ENCODE measurements at regions not wholly inside any gene's neighbourhood (a gene's known extent, or its start where the extent isn't known, plus 50 kb on each side); places are given as distances from the start of the nearest gene placed in this dataset.

DNA sequence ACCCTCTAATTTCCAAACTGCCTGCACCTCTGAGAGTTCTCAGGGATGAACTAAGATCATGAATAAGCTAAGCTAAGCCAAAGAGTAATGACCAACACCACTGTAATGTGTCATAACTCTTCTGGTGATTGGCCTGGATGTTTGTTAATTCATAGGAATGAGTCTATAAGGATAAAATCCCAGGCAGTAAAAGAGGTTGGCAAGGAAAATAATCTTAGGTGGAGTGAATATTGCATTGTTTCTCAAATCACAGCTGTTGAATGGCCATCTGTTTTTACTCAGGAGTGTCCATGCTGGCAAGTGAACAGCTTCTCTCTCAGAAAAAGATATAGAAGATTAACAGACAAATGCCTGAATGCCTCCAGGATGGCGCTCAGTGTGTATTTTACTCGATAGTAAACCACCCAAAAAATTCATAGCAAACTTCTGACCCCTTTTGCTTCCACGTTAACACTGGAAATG is 60.8 kb upstream of the GLS start:
- no peak for DNase-seq (ENCODE audit: low read depth in 1 of 2, low spot score in 1 of 2)
- Histone ChIP-seq H3K27me3 (ENCODE audit: insufficient read depth, poor library complexity, severe bottlenecking) (no peaks in the 10 kb centered on the region), H3K4me3 (replicated peaks; ENCODE audit: insufficient read depth, low read length) (no peak overlapping the region), H3K27ac (replicated peaks) (no peak overlapping the region)
- TF ChIP-seq SPI1 (IDR thresholded peaks at IDR 0.05; ENCODE audit: borderline replicate concordance, low read depth) = no peak
- TF ChIP-seq, protein P1, sequence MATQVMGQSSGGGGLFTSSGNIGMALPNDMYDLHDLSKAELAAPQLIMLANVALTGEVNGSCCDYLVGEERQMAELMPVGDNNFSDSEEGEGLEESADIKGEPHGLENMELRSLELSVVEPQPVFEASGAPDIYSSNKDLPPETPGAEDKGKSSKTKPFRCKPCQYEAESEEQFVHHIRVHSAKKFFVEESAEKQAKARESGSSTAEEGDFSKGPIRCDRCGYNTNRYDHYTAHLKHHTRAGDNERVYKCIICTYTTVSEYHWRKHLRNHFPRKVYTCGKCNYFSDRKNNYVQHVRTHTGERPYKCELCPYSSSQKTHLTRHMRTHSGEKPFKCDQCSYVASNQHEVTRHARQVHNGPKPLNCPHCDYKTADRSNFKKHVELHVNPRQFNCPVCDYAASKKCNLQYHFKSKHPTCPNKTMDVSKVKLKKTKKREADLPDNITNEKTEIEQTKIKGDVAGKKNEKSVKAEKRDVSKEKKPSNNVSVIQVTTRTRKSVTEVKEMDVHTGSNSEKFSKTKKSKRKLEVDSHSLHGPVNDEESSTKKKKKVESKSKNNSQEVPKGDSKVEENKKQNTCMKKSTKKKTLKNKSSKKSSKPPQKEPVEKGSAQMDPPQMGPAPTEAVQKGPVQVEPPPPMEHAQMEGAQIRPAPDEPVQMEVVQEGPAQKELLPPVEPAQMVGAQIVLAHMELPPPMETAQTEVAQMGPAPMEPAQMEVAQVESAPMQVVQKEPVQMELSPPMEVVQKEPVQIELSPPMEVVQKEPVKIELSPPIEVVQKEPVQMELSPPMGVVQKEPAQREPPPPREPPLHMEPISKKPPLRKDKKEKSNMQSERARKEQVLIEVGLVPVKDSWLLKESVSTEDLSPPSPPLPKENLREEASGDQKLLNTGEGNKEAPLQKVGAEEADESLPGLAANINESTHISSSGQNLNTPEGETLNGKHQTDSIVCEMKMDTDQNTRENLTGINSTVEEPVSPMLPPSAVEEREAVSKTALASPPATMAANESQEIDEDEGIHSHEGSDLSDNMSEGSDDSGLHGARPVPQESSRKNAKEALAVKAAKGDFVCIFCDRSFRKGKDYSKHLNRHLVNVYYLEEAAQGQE (IDR thresholded peaks at IDR 0.05; ENCODE audit: insufficient replicate concordance, low read depth) = no peak
- TF ChIP-seq, protein P2, sequence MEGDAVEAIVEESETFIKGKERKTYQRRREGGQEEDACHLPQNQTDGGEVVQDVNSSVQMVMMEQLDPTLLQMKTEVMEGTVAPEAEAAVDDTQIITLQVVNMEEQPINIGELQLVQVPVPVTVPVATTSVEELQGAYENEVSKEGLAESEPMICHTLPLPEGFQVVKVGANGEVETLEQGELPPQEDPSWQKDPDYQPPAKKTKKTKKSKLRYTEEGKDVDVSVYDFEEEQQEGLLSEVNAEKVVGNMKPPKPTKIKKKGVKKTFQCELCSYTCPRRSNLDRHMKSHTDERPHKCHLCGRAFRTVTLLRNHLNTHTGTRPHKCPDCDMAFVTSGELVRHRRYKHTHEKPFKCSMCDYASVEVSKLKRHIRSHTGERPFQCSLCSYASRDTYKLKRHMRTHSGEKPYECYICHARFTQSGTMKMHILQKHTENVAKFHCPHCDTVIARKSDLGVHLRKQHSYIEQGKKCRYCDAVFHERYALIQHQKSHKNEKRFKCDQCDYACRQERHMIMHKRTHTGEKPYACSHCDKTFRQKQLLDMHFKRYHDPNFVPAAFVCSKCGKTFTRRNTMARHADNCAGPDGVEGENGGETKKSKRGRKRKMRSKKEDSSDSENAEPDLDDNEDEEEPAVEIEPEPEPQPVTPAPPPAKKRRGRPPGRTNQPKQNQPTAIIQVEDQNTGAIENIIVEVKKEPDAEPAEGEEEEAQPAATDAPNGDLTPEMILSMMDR (IDR thresholded peaks at IDR 0.05; ENCODE audit: insufficient read depth, low read length) = no peak
- no peak for TF ChIP-seq POLR2AphosphoS5 (IDR thresholded peaks at IDR 0.05; ENCODE audit: low read depth)
- no peak for TF ChIP-seq GABPA (IDR thresholded peaks at IDR 0.05; ENCODE audit: low read depth)

DNA sequence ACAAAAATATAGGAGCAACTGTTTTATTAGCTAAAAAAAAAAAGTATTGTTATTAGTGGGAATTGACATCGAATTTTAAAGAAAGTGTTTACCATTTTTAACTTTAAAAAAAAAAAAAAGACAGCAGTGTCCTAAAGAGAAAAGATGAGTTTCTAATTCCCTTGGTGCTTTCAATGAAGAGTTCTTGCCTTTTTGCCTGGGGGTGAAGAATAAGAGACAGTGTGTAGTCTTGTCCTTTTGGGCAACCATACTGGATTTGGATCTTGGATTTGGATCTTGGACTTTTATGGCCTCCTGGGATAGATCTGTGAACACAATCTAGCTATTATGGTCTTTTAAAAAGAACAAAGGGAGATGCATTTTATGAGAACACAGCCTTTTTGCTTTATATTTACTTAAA is 60.2 kb upstream of the GLS start:
- Histone ChIP-seq H3K27me3 (ENCODE audit: insufficient read depth, poor library complexity, severe bottlenecking) (no peaks in the 10 kb centered on the region), H3K27ac (replicated peaks) (no peak overlapping the region), H3K4me3 (replicated peaks; ENCODE audit: insufficient read depth, low read length) (no peak overlapping the region)
- TF ChIP-seq GABPA (IDR thresholded peaks at IDR 0.05; ENCODE audit: low read depth) = no peak
- TF ChIP-seq, protein P1 (IDR thresholded peaks at IDR 0.05; ENCODE audit: insufficient replicate concordance, low read depth) = no peak
- TF ChIP-seq SPI1 (IDR thresholded peaks at IDR 0.05; ENCODE audit: borderline replicate concordance, low read depth) = no peak
- TF ChIP-seq, protein P2 (IDR thresholded peaks at IDR 0.05; ENCODE audit: insufficient read depth, low read length) = no peak
- no peak for TF ChIP-seq POLR2AphosphoS5 (IDR thresholded peaks at IDR 0.05; ENCODE audit: low read depth)
- no peak for DNase-seq (ENCODE audit: low read depth in 1 of 2, low spot score in 1 of 2)

DNA sequence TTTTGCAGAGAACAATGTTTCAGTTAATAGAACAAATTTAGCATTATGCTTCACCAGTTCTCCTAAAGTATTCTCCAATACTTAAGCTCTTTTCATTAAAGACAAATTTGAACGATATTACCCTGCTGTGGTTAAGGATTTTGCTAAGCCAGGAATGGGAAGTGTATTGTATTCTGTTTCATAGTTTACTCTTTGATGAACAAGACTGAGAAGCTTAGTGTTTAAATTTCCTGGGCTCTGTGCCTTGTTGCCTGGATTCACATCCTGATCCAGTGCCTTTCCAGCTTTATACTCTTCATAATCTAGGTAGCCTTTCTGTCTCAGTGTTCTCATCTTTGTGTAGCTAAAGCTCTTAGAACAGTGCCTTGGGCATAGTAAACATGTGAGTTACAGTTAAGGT is 58.6 kb upstream of the GLS start:
- no peak for DNase-seq (ENCODE audit: low read depth in 1 of 2, low spot score in 1 of 2)
- H3K27ac ChIP-seq (replicated peaks) = no peak overlapping the region
- H3K4me3 ChIP-seq (replicated peaks; ENCODE audit: insufficient read depth, low read length) = no peak overlapping the region
- no peaks in the 10 kb centered on the region for H3K27me3 ChIP-seq (ENCODE audit: insufficient read depth, poor library complexity, severe bottlenecking)
- TF ChIP-seq, protein P2 (IDR thresholded peaks at IDR 0.05; ENCODE audit: insufficient read depth, low read length) = no peak
- no peak for TF ChIP-seq POLR2AphosphoS5 (IDR thresholded peaks at IDR 0.05; ENCODE audit: low read depth)

DNA sequence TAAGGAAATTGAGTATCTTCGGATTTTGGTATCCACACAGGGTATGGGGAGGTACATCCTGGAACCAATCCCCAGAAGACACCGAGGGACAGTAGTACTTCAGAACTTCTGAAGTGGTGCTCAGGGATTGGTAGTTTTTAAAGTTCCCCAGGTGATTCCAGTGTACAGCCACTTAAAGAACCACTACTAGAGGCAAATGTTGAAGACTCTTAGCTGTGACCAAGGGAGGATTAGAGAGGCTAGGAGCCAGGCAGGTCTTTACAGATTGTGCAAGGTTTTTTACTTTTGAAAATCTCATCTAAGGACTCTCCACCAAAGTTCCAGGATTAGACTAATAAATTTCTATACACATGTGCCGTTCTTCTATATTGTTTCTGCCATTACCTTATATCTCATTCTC is 52.9 kb upstream of the GLS start:
- TF ChIP-seq, protein P1 (IDR thresholded peaks at IDR 0.05; ENCODE audit: insufficient replicate concordance, low read depth) = no peak
- TF ChIP-seq, protein P2 (IDR thresholded peaks at IDR 0.05; ENCODE audit: insufficient read depth, low read length) = no peak
- TF ChIP-seq SPI1 (IDR thresholded peaks at IDR 0.05; ENCODE audit: borderline replicate concordance, low read depth) (no peak), POLR2AphosphoS5 (IDR thresholded peaks at IDR 0.05; ENCODE audit: low read depth) (no peak), GABPA (IDR thresholded peaks at IDR 0.05; ENCODE audit: low read depth) (no peak)

More for the DNA sequence above, 52.9 kb upstream of the GLS start:
- H3K27me3 ChIP-seq (ENCODE audit: insufficient read depth, poor library complexity, severe bottlenecking) = no peaks in the 10 kb centered on the region
- H3K4me3 ChIP-seq (replicated peaks; ENCODE audit: insufficient read depth, low read length) = no peak overlapping the region
- no peak for DNase-seq (ENCODE audit: low read depth in 1 of 2, low spot score in 1 of 2)
- no peak overlapping the region for H3K27ac ChIP-seq (replicated peaks)

All from HL-60 (cell line).